ENCODE measurements at regions not wholly inside any gene's neighbourhood (a gene's known extent, or its start where the extent isn't known, plus 50 kb on each side); places are given as distances from the start of the nearest gene placed in this dataset.

GRCh38 chr11:100618914-100619313 is 68.2 kb upstream of the ARHGAP42 start:
- intact Hi-C loops (cut with DNase I), result no loop called here
- Histone ChIP-seq H3K4me1 (peaks cover 0 to 11% (median 0%) of the 10 kb centered on the region in 12 donors), H3K9me3 (peaks cover 0 to 26% (median 15%) of the 10 kb centered on the region in 12 donors), H3K36me3 (no peaks in the 10 kb centered on the region), H3K27ac (no peak overlapping the region), H3K4me3 (no peak overlapping the region), H3K27me3 (no peaks in the 10 kb centered on the region)
- ATAC-seq, result no peak
- DNase-seq, result no peak
- TF ChIP-seq, protein P1, sequence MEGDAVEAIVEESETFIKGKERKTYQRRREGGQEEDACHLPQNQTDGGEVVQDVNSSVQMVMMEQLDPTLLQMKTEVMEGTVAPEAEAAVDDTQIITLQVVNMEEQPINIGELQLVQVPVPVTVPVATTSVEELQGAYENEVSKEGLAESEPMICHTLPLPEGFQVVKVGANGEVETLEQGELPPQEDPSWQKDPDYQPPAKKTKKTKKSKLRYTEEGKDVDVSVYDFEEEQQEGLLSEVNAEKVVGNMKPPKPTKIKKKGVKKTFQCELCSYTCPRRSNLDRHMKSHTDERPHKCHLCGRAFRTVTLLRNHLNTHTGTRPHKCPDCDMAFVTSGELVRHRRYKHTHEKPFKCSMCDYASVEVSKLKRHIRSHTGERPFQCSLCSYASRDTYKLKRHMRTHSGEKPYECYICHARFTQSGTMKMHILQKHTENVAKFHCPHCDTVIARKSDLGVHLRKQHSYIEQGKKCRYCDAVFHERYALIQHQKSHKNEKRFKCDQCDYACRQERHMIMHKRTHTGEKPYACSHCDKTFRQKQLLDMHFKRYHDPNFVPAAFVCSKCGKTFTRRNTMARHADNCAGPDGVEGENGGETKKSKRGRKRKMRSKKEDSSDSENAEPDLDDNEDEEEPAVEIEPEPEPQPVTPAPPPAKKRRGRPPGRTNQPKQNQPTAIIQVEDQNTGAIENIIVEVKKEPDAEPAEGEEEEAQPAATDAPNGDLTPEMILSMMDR (IDR thresholded peaks at IDR 0.05), result no peak
- TF ChIP-seq POLR2A (IDR thresholded peaks at IDR 0.05), result no peak
- 45 to 60% (median 52%) methylated on average over 2 of the region's 2 CpGs for WGBS, 4 donors

DNA sequence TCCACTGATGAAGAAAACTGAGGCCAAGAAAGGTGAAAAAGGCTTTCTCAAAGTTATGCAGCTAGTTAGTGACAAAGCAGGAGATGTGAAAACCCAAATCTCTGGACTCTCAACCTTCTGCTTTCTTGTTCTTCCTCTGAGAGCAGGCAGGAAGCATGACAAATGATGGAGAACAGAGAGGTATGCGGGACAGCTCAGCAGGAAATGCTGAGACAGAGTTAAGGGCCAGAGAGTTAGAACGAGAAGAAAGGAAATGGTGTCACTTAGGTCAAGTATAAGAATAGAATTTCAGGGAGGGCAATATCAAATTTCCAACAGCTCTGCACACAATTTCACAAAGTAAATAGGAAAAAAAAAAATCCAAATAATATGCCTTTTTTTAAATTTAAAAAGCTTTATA is 67.6 kb upstream of the ARHGAP42 start:
- Histone ChIP-seq H3K27me3 (no peaks in the 10 kb centered on the region), H3K4me1 (peaks cover 0 to 11% (median 0%) of the 10 kb centered on the region in 12 donors), H3K9me3 (peaks cover 0 to 25% (median 17%) of the 10 kb centered on the region in 12 donors), H3K27ac (no peak overlapping the region), H3K4me3 (no peak overlapping the region), H3K36me3 (no peaks in the 10 kb centered on the region)
- TF ChIP-seq, protein P1 (IDR thresholded peaks at IDR 0.05), result no peak
- TF ChIP-seq POLR2A (IDR thresholded peaks at IDR 0.05), result no peak
- intact Hi-C loops (cut with DNase I), result no loop called here
- 14 to 23% (median 20%) methylated on average over 2 of the region's 2 CpGs for WGBS, 4 donors
- DNase-seq (no peak), ATAC-seq (no peak)

- Histone ChIP-seq H3K27ac (no peak overlapping the region), H3K27me3 (no peaks in the 10 kb centered on the region), H3K9me3 (peaks cover 0 to 25% (median 17%) of the 10 kb centered on the region in 12 donors), H3K4me3 (no peak overlapping the region), H3K4me1 (peaks cover 0 to 11% (median 0%) of the 10 kb centered on the region in 12 donors), H3K36me3 (no peaks in the 10 kb centered on the region)
- DNase-seq (no peak), ATAC-seq (no peak)
- WGBS, 4 donors, result 96 to 100% (median 98%) methylated on average over 1 of the region's 1 CpG
- intact Hi-C loops (cut with DNase I), result no loop called here
- no peak for TF ChIP-seq POLR2A (IDR thresholded peaks at IDR 0.05)
- TF ChIP-seq, protein P1 (IDR thresholded peaks at IDR 0.05), result no peak
Measured at GRCh38 chr11:100622404-100622803, 64.7 kb upstream of the ARHGAP42 start.

DNA sequence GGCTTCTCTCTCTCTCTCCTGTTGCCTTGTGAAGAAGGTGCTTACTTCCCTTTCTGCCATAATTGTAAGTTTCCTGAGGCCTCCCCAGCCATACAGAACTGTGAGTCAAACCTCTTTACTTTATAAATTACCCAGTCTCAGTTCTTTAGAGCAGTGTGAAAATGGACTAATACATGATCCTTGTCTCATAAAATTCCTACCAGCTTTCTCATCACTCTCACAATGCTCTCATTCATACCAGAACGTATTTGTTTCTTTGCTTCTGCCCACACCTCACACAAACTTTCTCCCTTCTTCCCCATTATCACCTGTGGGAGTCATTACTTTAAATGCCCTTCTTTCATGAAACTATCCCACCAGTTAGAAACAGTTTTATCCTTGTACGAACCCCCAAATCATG is 62.7 kb upstream of the ARHGAP42 start:
- H3K9me3 ChIP-seq, result peaks cover 0 to 25% (median 17%) of the 10 kb centered on the region in 12 donors
- H3K27me3 ChIP-seq, result no peaks in the 10 kb centered on the region
- no peak for TF ChIP-seq POLR2A (IDR thresholded peaks at IDR 0.05)
- TF ChIP-seq, protein P1 (IDR thresholded peaks at IDR 0.05), result no peak
- peaks cover 0 to 6% (median 0%) of the 10 kb centered on the region in 12 donors for H3K4me1 ChIP-seq
- DNase-seq (no peak), ATAC-seq (no peak)
- H3K27ac ChIP-seq, result no peak overlapping the region
- intact Hi-C loops (cut with DNase I), result no loop called here
- no peak overlapping the region for H3K4me3 ChIP-seq
- no peaks in the 10 kb centered on the region for H3K36me3 ChIP-seq
- WGBS, 4 donors, result 85 to 90% (median 88%) methylated on average over 2 of the region's 2 CpGs

All from heart left ventricle (tissue), 16 donors.